ENCODE measurements at regions not wholly inside any gene's neighbourhood (a gene's known extent, or its start where the extent isn't known, plus 50 kb on each side); places are given as distances from the start of the nearest gene placed in this dataset.
"Not testable (repeated sequence)": the region's sequence is repeated elsewhere in the genome, so short reads cannot be mapped to it uniquely, and the experiment has no call there.

GRCh38 chr4:107419052-107419451, 301.0 kb downstream of the PAPSS1 start:
- TF ChIP-seq CTCF (conservative IDR thresholded peaks at IDR 0.05; ENCODE audit: low read depth, low read length): no peak
- H3K4me3 ChIP-seq (ENCODE audit: low read depth, low read length): no peak overlapping the region

GRCh38 chr4:107415490-107415889, 304.5 kb downstream of the PAPSS1 start:
- not testable (repeated sequence) for DNase-seq (ENCODE audit: low read depth)

More at GRCh38 chr4:107419052-107419451, 301.0 kb downstream of the PAPSS1 start:
- DNase-seq (ENCODE audit: low read depth): no peak

GRCh38 chr4:107409872-107410271, 310.2 kb downstream of the PAPSS1 start:
- H3K4me3 ChIP-seq (ENCODE audit: low read depth, low read length): not testable (repeated sequence)

More at GRCh38 chr4:107415490-107415889, 304.5 kb downstream of the PAPSS1 start:
- not testable (repeated sequence) for H3K4me3 ChIP-seq (ENCODE audit: low read depth, low read length)

GRCh38 chr4:107408968-107409367, 311.1 kb downstream of the PAPSS1 start:
- no peak overlapping the region for H3K4me3 ChIP-seq (ENCODE audit: low read depth, low read length)
- no peak for TF ChIP-seq CTCF (conservative IDR thresholded peaks at IDR 0.05; ENCODE audit: low read depth, low read length)
- DNase-seq (ENCODE audit: low read depth): no peak

More at GRCh38 chr4:107409872-107410271, 310.2 kb downstream of the PAPSS1 start:
- not testable (repeated sequence) for DNase-seq (ENCODE audit: low read depth)

- no peak for TF ChIP-seq CTCF (conservative IDR thresholded peaks at IDR 0.05; ENCODE audit: low read depth, low read length)
- DNase-seq (ENCODE audit: low read depth): no peak
- H3K4me3 ChIP-seq (ENCODE audit: low read depth, low read length): no peak overlapping the region
These were observed 315.3 kb downstream of the PAPSS1 start for GRCh38 chr4:107404591-107405300.

GRCh38 chr4:107402291-107402690, 317.7 kb downstream of the PAPSS1 start:
- no peak overlapping the region for H3K4me3 ChIP-seq (ENCODE audit: low read depth, low read length)
- no peak for DNase-seq (ENCODE audit: low read depth)
- TF ChIP-seq CTCF (conservative IDR thresholded peaks at IDR 0.05; ENCODE audit: low read depth, low read length): no peak

GRCh38 chr4:107392951-107393350, 327.1 kb downstream of the PAPSS1 start:
- no peak overlapping the region for H3K4me3 ChIP-seq (ENCODE audit: low read depth, low read length)
- TF ChIP-seq CTCF (conservative IDR thresholded peaks at IDR 0.05; ENCODE audit: low read depth, low read length): no peak
- DNase-seq (ENCODE audit: low read depth): peak; percentile 4

GRCh38 chr4:107392380-107392779, 327.7 kb downstream of the PAPSS1 start:
- no peak for DNase-seq (ENCODE audit: low read depth)
- no peak overlapping the region for H3K4me3 ChIP-seq (ENCODE audit: low read depth, low read length)
- TF ChIP-seq CTCF (conservative IDR thresholded peaks at IDR 0.05; ENCODE audit: low read depth, low read length): no peak

Measured in choroid plexus epithelial cell (primary cell).